GM18499 (cell line): ENCODE measurements at regions not wholly inside any gene's neighbourhood (a gene's known extent, or its start where the extent isn't known, plus 50 kb on each side); places are given as distances from the start of the nearest gene placed in this dataset.
A peak's percentile ranks its signal among the peaks of the same experiment; 100 is the strongest.
"Not testable (repeated sequence)": the region's sequence is repeated elsewhere in the genome, so short reads cannot be mapped to it uniquely, and the experiment has no call there.

ENCODE experiments used
- ATAC-seq: cut with Tn5 transposase; IDR thresholded peaks from one replicate; pipeline ENCODE4 v1.9.1; 2021; ENCODE audit warnings: moderate number of reproducible peaks; ENCODE audit not compliant: insufficient read depth, unreplicated experiment

- ATAC-seq = no peak
Observed at GRCh38 chr2:75328156-75328555, 128.8 kb upstream of the TACR1 start.

DNA sequence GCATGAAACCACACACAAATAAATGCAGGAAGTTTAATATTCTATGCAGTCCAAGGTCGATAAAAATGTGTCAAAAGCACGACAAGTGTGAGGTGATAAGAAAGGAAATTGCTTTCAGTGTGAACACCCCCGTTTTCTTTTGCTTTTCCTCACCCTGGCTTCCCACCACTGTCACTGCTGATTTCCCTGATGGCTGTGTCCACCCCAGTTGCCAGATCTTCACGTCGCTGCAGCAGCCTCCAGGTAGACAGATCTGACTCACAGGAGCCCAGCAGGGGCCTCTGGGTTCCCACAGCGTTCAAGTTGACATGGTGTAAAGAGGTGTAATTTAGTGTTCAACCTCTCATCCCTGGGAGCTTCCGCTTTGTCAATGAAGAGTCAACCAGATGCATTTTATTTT lies 128.0 kb upstream of the TACR1 start:
- ATAC-seq = no peak

GRCh38 chr2:75326645-75327044 lies 127.3 kb upstream of the TACR1 start:
- no peak for ATAC-seq

GRCh38 chr2:75325594-75325993 lies 126.3 kb upstream of the TACR1 start:
- no peak for ATAC-seq

DNA sequence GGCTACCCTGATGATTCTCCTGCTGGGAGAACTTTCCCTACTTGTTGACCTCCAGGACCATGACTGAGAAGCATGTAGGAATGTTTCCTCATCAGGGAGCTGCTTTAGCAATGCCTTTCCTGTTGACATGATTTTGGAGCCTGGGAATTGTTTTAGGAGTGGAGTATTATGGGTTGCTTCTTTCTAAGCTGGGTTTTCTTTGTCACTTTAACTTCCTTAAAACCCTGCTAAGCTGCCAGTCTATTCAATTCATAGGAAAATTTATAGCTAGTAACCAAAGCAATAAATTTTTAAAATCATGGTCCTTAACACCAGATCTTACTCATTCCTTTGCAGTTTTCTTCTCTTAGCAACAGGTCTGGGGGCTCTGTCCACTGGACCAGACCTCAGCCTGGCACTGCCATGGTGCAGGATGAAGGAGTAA lies 125.6 kb upstream of the TACR1 start:
- no peak for ATAC-seq

GRCh38 chr2:75324141-75324540 lies 124.8 kb upstream of the TACR1 start:
- ATAC-seq = no peak

GRCh38 chr2:75321599-75321922 lies 122.2 kb upstream of the TACR1 start:
- ATAC-seq = no peak

DNA sequence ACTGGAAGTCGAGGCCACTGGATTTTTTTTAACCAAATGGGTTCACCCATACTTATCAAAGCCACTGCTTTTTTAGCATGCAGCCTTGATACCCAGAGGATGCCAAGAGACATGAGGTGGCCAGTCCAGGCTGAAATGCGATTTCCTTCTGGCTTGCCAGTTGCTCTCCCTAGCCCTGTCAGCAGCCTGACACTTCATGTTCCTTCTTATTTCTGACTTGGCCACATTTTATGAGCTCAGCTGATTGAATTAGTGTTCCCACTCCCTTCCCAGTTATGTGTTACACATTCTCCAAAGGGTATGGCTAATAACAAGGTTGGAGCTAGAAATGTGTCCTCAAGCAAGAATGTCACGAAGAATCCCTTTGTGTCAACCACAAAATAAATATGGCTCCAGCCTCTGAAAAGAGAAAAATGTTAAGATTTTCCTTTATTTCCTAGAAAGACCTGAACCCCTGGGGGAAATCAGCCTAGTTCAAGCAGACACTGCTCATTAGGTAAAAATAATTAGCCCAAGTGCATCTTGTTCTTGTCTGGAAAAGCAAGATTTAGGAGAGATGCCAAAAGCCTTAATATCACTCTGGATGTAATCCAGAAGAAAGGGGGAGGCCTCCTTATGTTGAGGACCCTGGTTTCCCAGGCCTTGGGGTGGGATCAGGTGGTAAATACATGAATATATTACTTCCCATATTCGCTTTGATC lies 121.7 kb upstream of the TACR1 start:
- no peak for ATAC-seq

GRCh38 chr2:75319951-75320350 lies 120.6 kb upstream of the TACR1 start:
- no peak for ATAC-seq

DNA sequence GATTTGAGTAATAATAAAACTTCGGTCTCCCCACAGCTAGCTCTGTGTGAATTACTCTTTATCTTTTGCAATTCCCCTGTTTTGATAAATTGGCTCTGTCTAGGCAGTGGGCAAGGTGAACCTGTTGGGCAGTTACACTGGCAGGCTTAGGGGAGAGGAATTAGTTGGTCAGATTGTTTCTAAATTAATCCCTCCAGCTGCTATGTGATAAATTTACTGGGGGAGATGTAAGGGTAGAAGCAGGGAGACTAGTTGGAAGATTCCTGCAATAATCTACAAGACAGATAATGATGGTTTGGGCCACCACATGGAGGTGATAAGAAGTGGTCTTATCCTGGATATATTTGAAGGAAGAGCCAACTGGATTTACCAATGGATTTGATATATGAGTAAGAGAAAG lies 118.5 kb upstream of the TACR1 start:
- ATAC-seq = no peak

DNA sequence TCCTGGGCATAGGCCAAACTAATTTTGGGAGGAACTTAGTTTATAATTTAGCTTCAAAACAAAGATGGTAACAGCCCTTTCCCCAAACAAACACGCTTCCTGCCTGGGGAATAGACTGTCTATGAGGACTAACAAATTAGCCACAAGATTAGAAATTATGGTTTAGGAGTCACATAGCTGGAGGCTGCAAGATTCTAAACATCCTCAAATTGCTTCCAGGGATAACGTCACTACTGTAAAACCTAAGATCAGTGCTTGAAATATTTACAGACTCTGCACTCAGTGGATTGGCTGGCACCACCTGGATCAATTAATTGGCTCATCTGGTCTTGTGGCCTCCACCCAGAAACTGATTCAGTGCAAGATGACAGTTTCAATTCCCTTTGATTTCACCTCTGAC lies 118.0 kb upstream of the TACR1 start:
- ATAC-seq = no peak

GRCh38 chr2:75315436-75315835 lies 116.1 kb upstream of the TACR1 start:
- ATAC-seq = no peak

DNA sequence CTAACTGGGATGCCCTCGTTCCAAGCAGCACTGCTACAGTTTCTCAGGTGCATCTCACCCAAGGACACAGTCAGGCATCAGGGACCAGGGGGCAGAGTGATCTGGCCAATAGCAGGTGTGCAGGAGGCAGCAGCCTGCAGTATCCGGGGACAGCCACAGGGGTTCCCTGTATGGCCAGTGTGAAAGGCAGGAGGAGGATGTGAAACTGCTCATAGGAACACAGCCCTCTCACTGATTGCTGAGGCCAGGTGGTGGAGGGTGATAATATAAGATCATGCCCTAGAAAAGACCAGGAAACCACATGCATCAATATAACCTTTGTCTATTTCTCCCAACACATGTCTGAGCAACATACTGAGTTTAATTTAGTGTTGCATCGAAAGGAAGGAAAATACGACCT lies 112.7 kb upstream of the TACR1 start:
- peak; percentile 100 for ATAC-seq

DNA sequence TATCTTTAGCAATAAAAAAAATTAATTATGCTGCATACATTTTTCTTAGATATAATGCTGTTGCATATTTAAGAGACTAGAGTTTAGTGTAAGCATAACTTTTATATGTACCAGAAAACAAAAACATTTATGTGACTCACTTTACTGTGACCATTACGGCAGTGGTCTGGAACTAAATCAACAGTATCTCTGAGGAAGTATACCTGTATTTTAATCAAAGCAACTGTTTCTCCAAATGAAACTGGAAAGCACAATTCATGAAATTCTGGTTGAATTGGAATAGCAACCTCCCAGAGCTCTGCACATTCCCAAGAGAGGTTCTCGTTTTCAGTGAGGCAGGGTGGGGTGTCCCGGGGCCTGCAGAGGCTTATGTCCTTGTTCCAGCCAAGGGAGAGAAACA lies 112.2 kb upstream of the TACR1 start:
- ATAC-seq = no peak

DNA sequence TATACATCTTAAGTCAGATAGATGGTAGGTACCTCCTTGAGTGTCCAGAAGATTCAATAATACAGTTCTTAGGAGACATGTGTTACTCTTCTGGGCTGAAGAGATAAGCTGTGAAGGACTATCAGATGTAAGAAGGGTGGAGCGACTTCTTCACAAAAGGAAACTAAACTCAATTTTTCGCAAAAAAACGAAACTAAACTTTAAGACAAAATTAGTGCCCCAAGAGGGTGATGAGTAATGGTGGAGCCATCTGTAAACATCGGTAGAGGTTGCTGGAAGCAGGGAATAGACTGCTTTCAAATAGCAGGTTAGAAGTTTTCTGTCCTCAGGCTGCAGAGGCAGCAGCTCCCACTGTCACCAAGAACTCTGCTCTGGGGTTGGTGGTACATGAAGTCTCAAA lies 111.6 kb upstream of the TACR1 start:
- ATAC-seq = no peak

GRCh38 chr2:75309596-75310463 lies 110.5 kb upstream of the TACR1 start:
- no peak for ATAC-seq

- ATAC-seq = no peak
Observed at GRCh38 chr2:75303227-75303626, 103.9 kb upstream of the TACR1 start.

- ATAC-seq = no peak
Observed at GRCh38 chr2:75294362-75294761, 95.0 kb upstream of the TACR1 start.

DNA sequence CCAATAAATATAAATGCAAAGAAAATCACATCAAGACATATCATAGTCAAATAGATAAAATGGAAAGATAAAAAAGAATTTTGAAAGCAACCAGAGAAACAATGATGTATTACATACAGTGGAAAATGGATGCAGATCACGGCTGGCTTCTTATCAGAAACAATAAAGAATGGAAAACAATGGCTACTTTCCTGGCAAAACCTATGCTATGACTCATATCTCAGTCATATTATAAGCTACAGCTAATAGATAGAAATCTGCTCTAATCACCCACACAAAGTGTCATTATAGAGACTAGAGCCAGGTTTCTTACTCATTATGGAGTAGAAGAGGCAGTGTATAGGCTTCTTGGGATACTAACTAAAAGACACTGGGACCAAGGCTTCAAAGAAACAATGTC lies 93.5 kb upstream of the TACR1 start:
- no peak for ATAC-seq

- no peak for ATAC-seq
Observed at GRCh38 chr2:75290600-75291150, 91.4 kb upstream of the TACR1 start.

GRCh38 chr2:75289771-75290170 lies 90.5 kb upstream of the TACR1 start:
- no peak for ATAC-seq

DNA sequence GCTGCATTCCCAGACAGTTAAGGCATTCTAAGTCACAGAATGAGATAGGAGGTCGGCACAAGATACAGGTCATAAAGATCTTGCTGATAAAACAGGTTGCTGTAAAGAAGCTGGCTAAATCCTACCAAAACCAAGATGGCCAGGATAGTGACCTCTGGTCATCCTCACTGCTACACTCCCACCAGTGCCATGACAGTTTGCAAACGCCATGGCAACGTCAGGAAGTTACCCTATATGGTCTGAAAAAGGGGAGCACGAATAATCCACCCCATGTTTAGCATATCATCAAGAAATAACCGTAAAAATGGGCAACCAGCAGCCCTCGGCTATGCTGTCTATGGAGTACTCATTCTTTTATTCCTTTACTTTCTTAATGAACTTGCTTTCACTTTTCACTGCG lies 89.9 kb upstream of the TACR1 start:
- not testable (repeated sequence) for ATAC-seq
